ENCODE measurements at regions not wholly inside any gene's neighbourhood (a gene's known extent, or its start where the extent isn't known, plus 50 kb on each side); places are given as distances from the start of the nearest gene placed in this dataset.

DNA sequence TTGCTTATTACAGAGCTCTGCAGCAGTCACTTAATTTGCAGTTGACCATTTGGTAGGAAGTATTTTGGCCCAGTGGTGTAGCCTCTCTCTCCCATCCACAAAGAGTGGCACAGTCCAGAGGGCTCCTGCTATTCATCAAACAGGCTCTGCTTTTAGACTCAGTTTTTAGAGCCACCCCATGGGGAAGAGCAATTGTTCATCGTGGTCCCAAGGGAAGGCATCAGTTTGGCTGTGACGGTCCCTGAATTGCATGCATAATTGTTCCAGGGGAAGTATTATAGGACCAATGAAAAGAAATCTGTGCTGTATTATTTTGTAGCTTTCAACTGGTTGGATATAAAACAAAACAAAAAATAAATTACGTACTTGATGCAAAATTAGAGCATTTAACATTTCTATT, 799.0 kb downstream of the DACH1 start:
- DNase-seq = no peak

GRCh38 chr13:71067165-71067815, 799.7 kb downstream of the DACH1 start:
- no peak for DNase-seq

GRCh38 chr13:71056581-71056980, 810.4 kb downstream of the DACH1 start:
- DNase-seq = no peak

DNA sequence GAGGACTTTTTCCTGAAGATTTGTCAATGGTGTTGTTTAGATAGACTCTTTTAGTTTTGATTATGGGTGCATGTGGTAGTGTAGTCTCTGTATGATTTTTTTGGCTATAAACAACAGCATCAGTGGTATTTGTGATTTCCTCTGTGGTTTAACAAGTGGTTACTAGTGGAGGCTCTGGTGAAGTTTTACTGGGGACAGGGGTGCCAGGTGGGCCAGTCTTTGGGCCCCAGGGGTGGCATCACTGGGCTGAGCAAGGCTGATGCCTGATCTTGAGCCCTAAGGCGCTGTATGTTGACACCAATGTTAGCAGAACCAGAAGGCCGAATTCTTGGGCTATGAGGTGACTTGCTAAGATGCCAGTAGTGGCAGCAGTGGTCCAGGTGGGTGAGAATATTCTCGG, 811.4 kb downstream of the DACH1 start:
- DNase-seq = no peak

- no peak for DNase-seq
These were observed 812.0 kb downstream of the DACH1 start for GRCh38 chr13:71055047-71055446.

DNA sequence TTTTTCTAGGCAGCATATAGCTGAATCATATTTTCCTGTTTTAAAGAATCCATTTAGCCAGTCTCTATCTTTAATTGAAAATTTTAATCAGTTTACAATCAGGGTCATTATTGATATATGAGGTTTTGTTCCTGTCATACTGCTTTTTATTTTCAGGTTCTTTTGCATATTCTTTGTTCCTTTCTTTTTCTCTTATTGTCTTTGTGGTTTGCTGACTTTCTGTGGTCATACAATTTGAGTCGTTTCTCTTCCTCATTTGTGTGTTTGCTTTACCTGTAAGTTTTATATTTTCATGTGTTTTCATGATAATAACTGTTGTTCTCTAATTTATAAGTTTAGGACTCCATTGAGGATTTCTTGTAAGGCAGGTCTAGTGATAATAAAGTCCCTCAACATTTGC, 812.6 kb downstream of the DACH1 start:
- no peak for DNase-seq

DNA sequence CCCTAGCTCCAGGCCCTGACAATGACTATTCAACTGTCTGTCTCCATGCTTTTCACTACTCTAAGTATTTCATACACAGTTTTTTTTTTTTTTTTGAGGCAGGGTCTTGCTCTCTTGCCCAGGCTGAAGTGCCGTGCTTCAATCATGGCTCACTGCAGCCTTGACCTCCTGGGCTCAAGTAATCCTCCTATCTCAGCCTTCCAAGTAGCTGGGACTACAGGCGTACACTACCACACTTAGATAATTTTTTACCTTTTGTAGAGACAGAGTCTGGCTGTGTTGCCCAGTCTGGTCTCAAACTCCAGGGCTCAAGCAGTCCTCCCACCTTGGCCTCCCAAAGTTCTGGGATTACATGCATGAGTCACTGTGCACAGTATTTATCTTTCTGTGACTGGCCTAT, 815.4 kb downstream of the DACH1 start:
- no peak for DNase-seq

DNA sequence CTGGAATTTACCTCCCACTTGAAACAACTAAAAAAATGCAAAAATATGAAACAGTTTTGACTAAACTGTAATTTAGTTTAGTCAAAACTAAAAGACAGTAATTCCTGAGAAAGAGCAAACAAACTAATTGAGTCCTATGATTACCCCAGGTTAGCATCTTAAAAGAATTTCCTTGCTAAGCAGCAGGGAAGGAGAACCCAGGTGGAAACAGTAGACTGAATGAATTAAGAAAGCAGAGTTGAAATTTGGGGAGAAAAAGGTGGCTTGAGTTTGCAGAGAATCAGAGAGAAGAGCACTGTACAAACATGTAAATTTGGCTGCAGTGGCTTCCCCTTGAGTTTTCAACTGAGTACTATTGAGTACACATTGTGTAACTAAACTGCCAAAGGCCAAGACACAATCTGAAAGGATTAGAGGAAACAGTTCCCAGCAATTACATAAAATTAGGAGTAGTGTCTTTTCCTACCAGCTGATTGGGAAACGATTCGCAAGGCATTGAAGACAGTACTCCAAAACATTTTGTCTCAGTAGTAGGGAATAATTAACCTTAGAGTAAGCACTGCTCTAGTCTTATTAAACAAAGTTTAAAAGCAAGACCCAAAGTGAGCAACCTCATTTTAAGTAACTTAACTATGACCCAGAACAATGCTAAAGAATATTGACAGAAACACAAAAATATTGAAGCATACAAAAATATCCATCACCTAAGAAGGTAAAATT, 820.5 kb downstream of the DACH1 start:
- no peak for DNase-seq

GRCh38 chr13:71045101-71045500, 821.9 kb downstream of the DACH1 start:
- DNase-seq = no peak

- no peak for DNase-seq
These were observed 827.6 kb downstream of the DACH1 start for GRCh38 chr13:71039440-71039839.

- no peak for DNase-seq
These were observed 833.0 kb downstream of the DACH1 start for GRCh38 chr13:71034018-71034417.

DNA sequence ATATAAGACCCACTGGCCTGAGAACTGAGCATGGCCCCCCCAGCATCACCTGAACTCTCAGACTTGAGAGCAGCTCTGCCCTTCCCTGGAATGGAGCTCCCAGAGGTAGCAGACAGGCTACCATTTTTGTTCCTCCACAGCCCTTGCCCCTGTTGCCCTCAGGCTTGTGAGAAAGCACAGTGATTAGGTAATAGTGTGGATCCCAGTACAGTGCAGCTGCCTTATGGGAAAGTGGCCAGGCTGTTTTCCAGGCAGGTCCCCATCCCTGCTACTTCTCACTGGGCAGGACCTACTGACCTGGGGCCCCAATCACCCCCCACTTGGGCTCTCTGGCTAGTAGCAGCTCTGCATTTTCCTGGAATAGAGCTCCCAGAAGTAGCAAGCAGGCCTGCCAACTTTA, 834.0 kb downstream of the DACH1 start:
- DNase-seq = no peak

- no peak for DNase-seq
These were observed 836.2 kb downstream of the DACH1 start for GRCh38 chr13:71030784-71031183.

- DNase-seq = no peak
These were observed 838.1 kb downstream of the DACH1 start for GRCh38 chr13:71028884-71029283.

GRCh38 chr13:71021825-71022422, 845.1 kb downstream of the DACH1 start:
- DNase-seq = no peak

- no peak for DNase-seq
These were observed 848.0 kb downstream of the DACH1 start for GRCh38 chr13:71018995-71019394.

DNA sequence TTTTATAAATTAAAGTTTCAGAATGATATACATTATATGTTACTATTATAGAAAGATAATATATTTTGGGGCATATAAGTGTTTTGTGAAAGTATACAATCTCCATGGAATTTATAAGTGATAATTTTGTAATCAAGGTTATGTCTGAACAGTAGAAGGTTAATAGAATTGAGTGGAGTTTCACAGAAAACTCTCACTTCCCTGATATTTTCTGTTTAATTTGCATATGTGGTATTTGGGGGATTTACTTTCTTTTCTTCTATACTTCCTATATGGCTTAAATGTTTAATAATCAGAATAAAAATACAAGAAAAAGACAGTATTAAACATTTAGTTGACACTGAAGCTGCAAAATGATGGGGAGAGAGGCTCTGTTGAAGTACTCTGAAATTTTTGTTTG, 848.5 kb downstream of the DACH1 start:
- DNase-seq = no peak

DNA sequence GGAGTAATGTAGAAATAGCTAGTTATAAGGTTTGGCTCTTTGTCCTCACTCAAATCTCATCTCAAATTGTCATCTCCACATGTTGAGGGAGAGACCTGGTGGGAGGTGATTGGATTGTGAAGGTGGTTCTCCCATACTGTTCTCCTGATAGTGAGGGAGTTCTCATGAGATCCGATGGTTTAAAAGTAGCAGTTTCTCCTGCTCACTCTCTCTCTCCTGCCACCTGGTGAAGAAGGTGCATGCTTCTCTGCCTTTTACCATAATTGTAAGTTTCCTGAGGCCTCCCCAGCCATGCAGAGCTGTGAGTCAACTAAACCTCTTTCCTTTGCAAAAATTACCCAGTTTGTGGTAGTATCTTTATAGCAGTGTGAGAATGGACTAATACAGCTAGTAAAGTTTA, 849.4 kb downstream of the DACH1 start:
- no peak for DNase-seq

- no peak for DNase-seq
These were observed 851.5 kb downstream of the DACH1 start for GRCh38 chr13:71015516-71015915.

GRCh38 chr13:71015021-71015420, 852.0 kb downstream of the DACH1 start:
- no peak for DNase-seq

GRCh38 chr13:71005919-71006318, 861.1 kb downstream of the DACH1 start:
- DNase-seq = no peak

DNA sequence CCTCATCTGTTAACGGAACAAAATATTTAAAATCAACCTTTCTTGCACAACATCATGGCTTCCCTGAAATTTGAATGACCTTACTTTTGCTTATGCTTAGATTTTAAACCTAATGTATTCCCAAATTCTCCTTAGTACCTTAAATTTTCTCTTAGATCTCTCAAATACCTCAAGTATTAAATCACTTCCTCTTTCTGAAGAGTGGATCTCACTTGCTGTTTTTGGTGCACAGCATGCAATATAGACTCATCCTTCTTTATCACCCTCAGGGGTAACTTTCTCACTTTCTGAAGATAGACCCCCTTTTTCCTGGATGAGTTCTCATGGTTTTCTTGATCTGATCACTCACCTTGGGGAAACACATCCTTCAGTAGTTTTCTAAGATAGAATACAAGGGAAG, 871.7 kb downstream of the DACH1 start:
- no peak for DNase-seq

DNA sequence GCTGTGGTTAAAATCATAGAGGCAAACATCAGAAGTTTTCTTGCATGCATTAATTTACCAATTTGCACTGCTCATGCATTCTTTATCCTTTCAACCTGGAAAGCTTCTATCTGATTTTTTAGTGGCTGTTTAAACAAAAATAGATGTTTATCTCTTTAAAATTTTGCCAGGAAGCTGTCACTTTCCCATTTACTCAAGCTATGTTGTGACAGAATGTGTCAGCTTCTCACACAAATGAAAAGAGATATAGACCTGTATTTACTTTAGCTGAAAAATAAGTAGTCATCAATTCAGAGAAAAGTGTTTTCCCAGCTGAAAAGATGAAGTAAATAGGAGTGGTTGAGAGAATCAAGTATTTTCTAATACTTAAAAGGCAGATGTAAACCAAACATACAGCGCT, 872.8 kb downstream of the DACH1 start:
- DNase-seq = no peak

GRCh38 chr13:70987043-70987442, 878.8 kb upstream of the KLHL1 start:
- DNase-seq = no peak

DNA sequence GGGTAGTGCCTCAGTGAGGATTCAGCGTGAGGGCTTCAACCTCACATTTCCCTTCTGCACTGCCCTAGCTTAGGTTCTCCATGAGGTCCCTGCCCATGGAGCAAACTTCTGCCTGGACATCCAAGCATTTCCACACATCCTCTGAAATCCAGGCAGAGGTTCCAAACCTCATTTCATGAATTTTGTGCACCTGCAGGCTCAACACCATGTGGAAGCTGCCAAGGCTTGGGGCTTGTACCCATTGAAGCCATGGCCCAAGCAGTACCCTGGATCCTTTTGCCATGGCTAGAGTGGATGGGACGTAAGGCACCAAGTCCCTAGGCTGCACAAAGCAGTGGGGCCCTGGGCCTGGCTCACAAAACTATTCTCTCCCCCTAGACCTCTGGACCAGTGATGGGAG, 877.1 kb upstream of the KLHL1 start:
- DNase-seq = no peak
